Fibroblast of mammary gland (primary cell): ENCODE measurements at regions not wholly inside any gene's neighbourhood (a gene's known extent, or its start where the extent isn't known, plus 50 kb on each side); places are given as distances from the start of the nearest gene placed in this dataset.

Source experiments
- DNase-seq: peaks from one replicate; pipeline ENCODE4 v3.0.0-alpha.2; 2010; ENCODE audit warnings: low read depth
- H3K4me3 ChIP-seq: 2 replicates; pipeline ENCODE4 v1.5.1; 2011; ENCODE audit warnings: low read depth, mild to moderate bottlenecking, low read length, moderate library complexity; ENCODE audit not compliant: control insufficient read depth
- CTCF ChIP-seq: conservative IDR thresholded peaks from 2 replicates; pipeline ENCODE4 v1.5.1; 2011; ENCODE audit warnings: low read depth, low read length, inconsistent platforms; ENCODE audit not compliant: control insufficient read depth, insufficient read depth

DNA sequence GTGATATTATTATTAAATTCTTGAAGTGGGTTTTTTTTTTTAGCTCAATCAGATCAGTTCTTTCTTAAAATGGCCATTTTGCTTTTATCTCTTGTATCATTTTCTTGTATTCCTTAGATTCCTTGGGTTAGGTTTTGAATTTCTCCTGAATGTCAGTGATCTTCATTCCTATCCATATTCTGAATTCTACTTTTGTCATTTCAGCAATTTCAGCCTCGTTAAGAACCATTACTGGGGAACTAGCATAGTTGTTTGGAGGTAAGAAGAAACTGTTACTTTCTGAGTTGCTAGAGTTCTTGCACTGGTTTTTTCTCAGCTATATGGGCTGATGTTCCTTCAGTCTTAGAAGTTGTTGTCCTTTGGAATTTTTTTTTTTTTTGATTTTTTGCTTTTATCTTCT lies 293.1 kb downstream of the MAP2K4 start:
- no peak overlapping the region for H3K4me3 ChIP-seq
- no peak for TF ChIP-seq CTCF

DNA sequence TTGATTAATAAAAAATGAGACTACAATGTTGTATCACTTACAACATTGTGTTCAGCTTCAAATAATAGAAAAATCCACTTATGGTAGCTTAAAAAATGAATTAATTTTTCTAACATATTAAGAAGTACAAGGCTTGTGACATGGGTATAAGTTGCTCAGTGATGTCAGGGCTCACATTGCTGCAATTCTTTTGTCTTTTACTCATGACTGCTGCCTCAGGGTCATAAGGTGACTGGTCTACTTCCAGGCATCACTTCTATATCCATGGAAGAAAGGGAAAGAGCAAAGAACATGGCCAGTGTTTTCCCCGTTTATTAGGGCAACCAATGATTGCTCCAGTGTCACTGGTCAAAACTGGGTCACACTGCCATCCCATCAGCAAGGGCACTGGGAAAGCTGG lies 295.3 kb downstream of the MAP2K4 start:
- H3K4me3 ChIP-seq, result no peak overlapping the region
- DNase-seq, result no peak
- TF ChIP-seq CTCF, result no peak

More for the DNA sequence above, 293.1 kb downstream of the MAP2K4 start:
- no peak for DNase-seq

DNA sequence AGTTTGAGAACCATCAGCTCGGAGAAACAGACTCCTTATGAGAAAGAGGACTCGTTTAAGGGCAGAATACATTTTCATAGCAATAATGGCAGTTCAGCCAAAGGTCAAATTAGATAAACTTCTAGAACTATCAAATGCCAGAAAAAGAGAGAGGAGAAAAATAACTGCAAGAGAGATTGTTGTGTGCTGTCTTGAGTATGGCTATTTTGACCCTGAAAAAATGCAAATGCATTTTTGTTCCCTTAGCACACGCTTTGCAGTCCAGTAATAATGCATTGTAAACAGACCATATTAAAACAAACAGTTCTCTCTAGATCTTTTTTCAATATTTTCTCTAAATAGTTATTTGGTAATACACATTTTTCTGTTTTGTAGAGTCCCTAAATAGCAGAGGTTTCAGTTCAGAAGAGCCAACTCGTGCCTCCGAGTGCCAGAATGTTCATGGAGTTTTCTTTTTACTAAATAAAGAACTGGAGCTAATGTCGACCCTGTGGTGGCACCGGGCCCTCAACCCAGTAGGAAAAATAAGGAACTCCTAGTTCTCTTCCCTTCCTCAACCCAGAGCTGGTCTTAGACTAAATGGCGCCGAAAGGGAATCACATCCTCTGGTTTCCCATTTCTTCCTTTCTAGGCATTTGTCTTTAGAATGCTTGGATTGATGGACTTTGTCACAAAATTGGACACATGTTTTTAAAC lies 298.0 kb downstream of the MAP2K4 start:
- no peak overlapping the region for H3K4me3 ChIP-seq
- DNase-seq, result no peak
- TF ChIP-seq CTCF, result no peak

GRCh38 chr17:12320286-12320685 lies 299.6 kb downstream of the MAP2K4 start:
- no peak overlapping the region for H3K4me3 ChIP-seq
- TF ChIP-seq CTCF, result no peak
- DNase-seq, result peak; percentile 62

GRCh38 chr17:12328204-12328603 lies 307.5 kb downstream of the MAP2K4 start:
- no peak for TF ChIP-seq CTCF
- no peak overlapping the region for H3K4me3 ChIP-seq
- no peak for DNase-seq

- H3K4me3 ChIP-seq, result no peak overlapping the region
- DNase-seq, result no peak
- TF ChIP-seq CTCF, result no peak
Measured at GRCh38 chr17:12330456-12330855, 309.8 kb downstream of the MAP2K4 start.

DNA sequence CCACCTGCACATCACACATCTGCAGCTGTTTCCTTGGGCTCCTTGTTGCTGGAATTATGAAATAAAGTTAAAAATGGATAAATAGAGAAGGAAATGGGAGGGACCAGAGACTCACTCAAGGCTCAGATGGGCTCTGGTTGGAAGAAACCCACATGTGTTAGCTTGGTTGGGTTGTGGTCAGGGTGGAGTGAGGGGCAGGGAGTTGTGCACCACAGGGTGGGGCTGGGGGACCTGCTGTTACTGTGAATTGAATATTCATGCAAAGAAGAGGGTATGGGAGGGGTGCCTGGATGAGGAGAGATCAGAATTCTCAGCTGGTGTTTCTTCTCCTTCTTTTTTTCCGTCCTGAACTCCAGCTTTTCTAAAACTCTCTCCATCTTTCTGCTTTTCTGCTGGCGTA lies 320.7 kb downstream of the MAP2K4 start:
- H3K4me3 ChIP-seq, result no peak overlapping the region
- DNase-seq, result no peak
- TF ChIP-seq CTCF, result no peak
